Breast epithelium (tissue), 3 donors: ENCODE measurements at regions not wholly inside any gene's neighbourhood (a gene's known extent, or its start where the extent isn't known, plus 50 kb on each side); places are given as distances from the start of the nearest gene placed in this dataset.

ENCODE experiments used
- CTCF ChIP-seq, 3 donors: fragments of 450-650 bp; IDR thresholded peaks; one replicate each; pipeline ENCODE4 v1.5.1; 2016 to 2017; ENCODE audit warnings: antibody characterized with exemption in 3 of 3, mild to moderate bottlenecking in 3 of 3, moderate library complexity in 3 of 3
- POLR2A ChIP-seq: fragments of 450-650 bp; IDR thresholded peaks from one replicate; pipeline ENCODE4 v1.6.1; 2016; ENCODE audit warnings: antibody characterized with exemption, mild to moderate bottlenecking, moderate library complexity
- POLR2AphosphoS5 ChIP-seq, 3 donors: sonication (generic); formaldehyde crosslinking; IDR thresholded peaks; one replicate each; pipeline ENCODE4 v1.6.1; 2017; ENCODE audit warnings: antibody characterized with exemption in 3 of 3

DNA sequence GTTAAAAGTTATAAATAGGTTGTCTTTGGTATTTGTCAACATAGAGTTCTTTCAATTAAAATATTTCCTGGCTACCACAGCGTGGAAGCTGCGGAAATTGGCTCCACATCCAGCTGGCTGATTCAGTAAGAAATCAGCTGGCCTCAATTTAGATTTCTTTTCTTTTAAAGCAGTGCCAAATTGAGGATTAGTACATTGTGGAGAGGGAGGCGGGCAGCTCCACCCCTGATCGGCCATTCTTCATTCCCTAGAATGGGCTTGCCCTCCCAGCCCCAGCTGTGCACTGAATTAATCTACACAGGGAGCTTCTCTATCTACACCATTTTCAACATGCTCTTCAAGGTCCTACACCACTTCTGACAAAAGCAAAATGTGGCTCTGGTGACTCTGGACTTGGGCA, 624.8 kb downstream of the DACH1 start:
- TF ChIP-seq CTCF (IDR thresholded peaks at IDR 0.05), result no peak
- no peak for TF ChIP-seq POLR2A
- TF ChIP-seq POLR2AphosphoS5 (IDR thresholded peaks at IDR 0.05), result no peak
